Panc1 (cell line): ENCODE measurements at regions not wholly inside any gene's neighbourhood (a gene's known extent, or its start where the extent isn't known, plus 50 kb on each side); places are given as distances from the start of the nearest gene placed in this dataset.

Source experiments
- ATAC-seq: fragments of 200-7000 bp; cut with Tn5 transposase; 2 replicates; pipeline ENCODE4 v1.9.1; 2020; ENCODE audit warnings: mild to moderate bottlenecking, moderate library complexity
- BruUV-seq: library from RNA; stranded (reverse); fragments of 400-500 nt; replicated peaks from 2 replicates; lab custom pipeline; 2021; lab: Mats Ljungman, UMichigan
- CTCF ChIA-PET: fragments of 300-600 bp; sonication (Branson Sonifier 250); formaldehyde crosslinking; loops from one replicate; lab custom pipeline; 2022; ENCODE audit warnings: antibody characterized with exemption; lab: Charles Lee
- POLR2A ChIA-PET: fragments of 300-600 bp; sonication (Branson Sonifier 250); formaldehyde crosslinking; loops from one replicate; lab custom pipeline; 2022; ENCODE audit warnings: antibody characterized with exemption; lab: Charles Lee
- DNase-seq: peaks from one replicate; pipeline ENCODE4 v3.0.0-alpha.2; 2010; ENCODE audit warnings: low read depth, low spot score
- H3K27ac ChIP-seq: 2 replicates; pipeline ENCODE4 v1.5.1; 2011; ENCODE audit warnings: mild to moderate bottlenecking, low read length, inconsistent platforms
- H3K27me3 ChIP-seq: fragments of 200-500 bp; sonication (Bioruptor generic); 2 replicates; pipeline ENCODE4 v1.6.0; 2014; ENCODE audit warnings: low read length, inconsistent platforms; ENCODE audit not compliant: control insufficient read depth, insufficient read depth
- H3K36me3 ChIP-seq: fragments of 200-500 bp; sonication (Bioruptor generic); 2 replicates; pipeline ENCODE4 v1.5.1; 2014; ENCODE audit warnings: inconsistent platforms, mild to moderate bottlenecking, low read length, moderate library complexity; ENCODE audit not compliant: control insufficient read depth, insufficient read depth
- H3K4me1 ChIP-seq: 2 replicates; pipeline ENCODE4 v1.5.1; 2011; ENCODE audit warnings: inconsistent platforms, mild to moderate bottlenecking, low read length, moderate library complexity; ENCODE audit not compliant: control insufficient read depth, insufficient read depth
- H3K4me3 ChIP-seq, 2 experiments: 2 replicates each; pipeline ENCODE4 v1.5.1; 2011 to 2012; ENCODE audit warnings: low read depth in 2 of 2, low read length in 2 of 2, mild to moderate bottlenecking in 2 of 2, inconsistent platforms in 1 of 2, moderate library complexity in 1 of 2
- H3K9me3 ChIP-seq: fragments of 200-500 bp; sonication (Bioruptor generic); 2 replicates; pipeline ENCODE4 v1.5.1; 2014; ENCODE audit warnings: low read depth, mild to moderate bottlenecking, inconsistent platforms, low read length, moderate library complexity; ENCODE audit not compliant: control insufficient read depth, insufficient read depth
- CTCF ChIP-seq: fragments of 450-650 bp; IDR thresholded peaks from 2 replicates; pipeline ENCODE4 v1.5.1; 2017; ENCODE audit warnings: mild to moderate bottlenecking
- POLR2AphosphoS5 ChIP-seq: IDR thresholded peaks from 2 replicates; pipeline ENCODE4 v1.6.1; 2012; ENCODE audit warnings: mild to moderate bottlenecking, low read depth, low read length, moderate library complexity
- REST ChIP-seq, 2 experiments: IDR thresholded peaks; 2 replicates each; pipeline ENCODE4 v1.6.1; 2011 to 2012; ENCODE audit warnings: low read depth in 2 of 2, control low read depth in 1 of 2, low read length in 1 of 2, mild to moderate bottlenecking in 1 of 2, moderate library complexity in 1 of 2; ENCODE audit not compliant: insufficient read depth in 1 of 2
- SIN3A ChIP-seq: IDR thresholded peaks from 2 replicates; pipeline ENCODE4 v1.6.1; 2012; ENCODE audit warnings: low read depth, mild to moderate bottlenecking, low read length, moderate library complexity, borderline replicate concordance; ENCODE audit not compliant: insufficient read depth
- TCF7L2 ChIP-seq: IDR thresholded peaks from 2 replicates; pipeline ENCODE4 v1.6.1; 2011; ENCODE audit warnings: mild to moderate bottlenecking, low read depth, low read length, inconsistent platforms
- in situ Hi-C: cut with HindIII; loops from 2 replicates; pipeline ENCODE4 v1.10.0; 2016; ENCODE audit warnings: low sequenced_read_pairs, low pct_unique_long_range_greater_than_20kb
- intact Hi-C: fragments of 100-400 bp; cut with micrococcal nuclease; formaldehyde crosslinking; loops from one replicate; pipeline ENCODE4 v1.10.0; 2022; ENCODE audit not compliant: unreplicated experiment

GRCh38 chr4:173713026-173713425, 183.0 kb upstream of the HAND2 start:
- ChIA-PET CTCF (no interaction called here), POLR2A (no interaction called here)
- H3K27ac ChIP-seq: no peak overlapping the region
- DNase-seq (no peak), ATAC-seq (no peak)
- H3K4me3 ChIP-seq: no peak overlapping the region
- in situ Hi-C loops: no loop called here
- TF ChIP-seq TCF7L2 (no peak), REST (IDR thresholded peaks at IDR 0.05; ENCODE audit: insufficient read depth in 1 of 2, low read depth in 2 of 2, low read length in 1 of 2) (no peak), CTCF (no peak), POLR2AphosphoS5 (no peak), SIN3A (no peak)
- H3K27me3 ChIP-seq: no peaks in the 10 kb centered on the region
- no peaks in the 10 kb centered on the region for H3K4me1 ChIP-seq
- BruUV-seq: no TSS peak
- no peaks in the 10 kb centered on the region for H3K36me3 ChIP-seq
- H3K9me3 ChIP-seq: no peaks in the 10 kb centered on the region
- intact Hi-C loops: no loop called here

GRCh38 chr4:173707658-173708419, 177.8 kb upstream of the HAND2 start:
- no peak for ATAC-seq
- intact Hi-C loops (no loop called here), in situ Hi-C loops (no loop called here)
- no peaks in the 10 kb centered on the region for H3K9me3 ChIP-seq
- CTCF ChIA-PET: no interaction called here
- no peaks in the 10 kb centered on the region for H3K4me1 ChIP-seq
- BruUV-seq: no TSS peak
- H3K27ac ChIP-seq: no peak overlapping the region
- DNase-seq: no peak
- POLR2A ChIA-PET: no interaction called here
- no peaks in the 10 kb centered on the region for H3K36me3 ChIP-seq
- H3K27me3 ChIP-seq: no peaks in the 10 kb centered on the region
- no peak overlapping the region for H3K4me3 ChIP-seq
- TF ChIP-seq TCF7L2: no peak
- TF ChIP-seq POLR2AphosphoS5: no peak
- no peak for TF ChIP-seq REST (IDR thresholded peaks at IDR 0.05; ENCODE audit: insufficient read depth in 1 of 2, low read depth in 2 of 2, low read length in 1 of 2)
- TF ChIP-seq SIN3A: no peak
- no peak for TF ChIP-seq CTCF
